ENCODE measurements at regions not wholly inside any gene's neighbourhood (a gene's known extent, or its start where the extent isn't known, plus 50 kb on each side); places are given as distances from the start of the nearest gene placed in this dataset.

DNA sequence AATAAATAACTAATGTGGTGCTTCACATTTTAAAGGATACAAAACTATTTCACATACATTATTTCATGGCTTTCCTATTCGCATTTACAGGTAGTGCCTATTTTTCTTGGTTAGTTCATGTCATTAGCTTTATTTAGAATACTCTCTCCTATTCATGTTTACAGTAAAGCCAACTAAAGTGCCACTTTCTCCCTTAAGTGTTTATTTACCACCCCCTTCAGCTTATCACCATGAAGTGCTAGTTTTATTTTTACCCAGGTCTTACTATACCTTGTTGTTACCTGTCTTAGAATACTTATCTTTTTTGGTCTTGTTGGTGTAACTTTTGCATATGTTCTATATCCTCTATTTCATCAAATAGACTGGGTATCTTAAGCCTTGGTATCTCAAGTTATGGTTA, 715.2 kb upstream of the TENM4 start:
- TF ChIP-seq ZNF335 (CRISPR knock-in tag; IDR thresholded peaks at IDR 0.05), result no peak
- no peak for TF ChIP-seq SMAD3 (CRISPR knock-in tag; IDR thresholded peaks at IDR 0.05)
- TF ChIP-seq SIN3A (IDR thresholded peaks at IDR 0.05; ENCODE audit: borderline replicate concordance, low read depth, low read length), result no peak
